Fibroblast of skin of abdomen (primary cell): ENCODE measurements at regions not wholly inside any gene's neighbourhood (a gene's known extent, or its start where the extent isn't known, plus 50 kb on each side); places are given as distances from the start of the nearest gene placed in this dataset.

ENCODE experiments used
- DNase-seq: peaks from one replicate; pipeline ENCODE4 v3.0.0-alpha.2; 2013

GRCh38 chr4:24417206-24417605 is 167.1 kb downstream of the DHX15 start:
- DNase-seq = no peak

- DNase-seq = no peak
Observed at GRCh38 chr4:24416293-24416692, 168.1 kb downstream of the DHX15 start.

- no peak for DNase-seq
Observed at GRCh38 chr4:24413311-24413784, 171.0 kb downstream of the DHX15 start.

GRCh38 chr4:24411806-24412205 is 172.5 kb downstream of the DHX15 start:
- DNase-seq = no peak

GRCh38 chr4:24411299-24411698 is 173.1 kb downstream of the DHX15 start:
- DNase-seq = no peak

- DNase-seq = no peak
Observed at GRCh38 chr4:24408640-24409039, 175.7 kb downstream of the DHX15 start.

GRCh38 chr4:24405926-24406325 is 178.4 kb downstream of the DHX15 start:
- no peak for DNase-seq

- DNase-seq = no peak
Observed at GRCh38 chr4:24405341-24405740, 179.0 kb downstream of the DHX15 start.

- DNase-seq = no peak
Observed at GRCh38 chr4:24404281-24404680, 180.1 kb downstream of the DHX15 start.

GRCh38 chr4:24403265-24403664 is 181.1 kb downstream of the DHX15 start:
- no peak for DNase-seq

- no peak for DNase-seq
Observed at GRCh38 chr4:24400537-24400936, 183.8 kb downstream of the DHX15 start.

GRCh38 chr4:24396988-24397387 is 187.4 kb downstream of the DHX15 start:
- no peak for DNase-seq

GRCh38 chr4:24395937-24396336 is 188.4 kb downstream of the DHX15 start:
- no peak for DNase-seq

GRCh38 chr4:24394041-24394440 is 190.3 kb downstream of the DHX15 start:
- peak; percentile 65 for DNase-seq

- no peak for DNase-seq
Observed at GRCh38 chr4:24392613-24393012, 191.7 kb downstream of the DHX15 start.

GRCh38 chr4:24382381-24382780 is 202.0 kb downstream of the DHX15 start:
- peak; percentile 38 for DNase-seq

- no peak for DNase-seq
Observed at GRCh38 chr4:24380957-24381665, 203.2 kb downstream of the DHX15 start.

- DNase-seq = no peak
Observed at GRCh38 chr4:24373704-24374103, 210.7 kb downstream of the DHX15 start.

- no peak for DNase-seq
Observed at GRCh38 chr4:24372881-24373280, 211.5 kb downstream of the DHX15 start.

GRCh38 chr4:24372341-24372740 is 212.0 kb downstream of the DHX15 start:
- no peak for DNase-seq

- no peak for DNase-seq
Observed at GRCh38 chr4:24370421-24370820, 213.9 kb downstream of the DHX15 start.

- DNase-seq = no peak
Observed at GRCh38 chr4:24369507-24370029, 214.8 kb downstream of the DHX15 start.

GRCh38 chr4:24368801-24369200 is 215.6 kb downstream of the DHX15 start:
- no peak for DNase-seq

- no peak for DNase-seq
Observed at GRCh38 chr4:24364852-24365251, 219.5 kb downstream of the DHX15 start.

GRCh38 chr4:24364249-24364648 is 220.1 kb downstream of the DHX15 start:
- no peak for DNase-seq
